Spinal cord (tissue), 9 donors: ENCODE measurements at regions not wholly inside any gene's neighbourhood (a gene's known extent, or its start where the extent isn't known, plus 50 kb on each side); places are given as distances from the start of the nearest gene placed in this dataset.

Experiments
- DNase-seq, 6 donors: peaks; one replicate each; pipeline versions ENCODE4 v3.0.0 to v3.0.0-alpha.2; 2013 to 2015; ENCODE audit warnings: low spot score in 6 of 6, low read depth in 4 of 6
- H3K27ac ChIP-seq: one replicate; pipeline ENCODE4 v1.5.1; 2013; ENCODE audit warnings: low read depth, low read length, control low read depth
- H3K27me3 ChIP-seq: one replicate; pipeline ENCODE4 v1.6.1; 2013; ENCODE audit warnings: low read length; ENCODE audit not compliant: control insufficient read depth, insufficient read depth
- H3K36me3 ChIP-seq: one replicate; pipeline ENCODE4 v1.6.1; 2013; ENCODE audit warnings: low read length; ENCODE audit not compliant: control insufficient read depth, insufficient read depth
- H3K4me1 ChIP-seq: one replicate; pipeline ENCODE4 v1.6.1; 2013; ENCODE audit warnings: low read length; ENCODE audit not compliant: control insufficient read depth, insufficient read depth
- H3K4me3 ChIP-seq: one replicate; pipeline ENCODE4 v1.5.1; 2013; ENCODE audit warnings: low read depth, low read length, control low read depth
- H3K9me3 ChIP-seq: one replicate; pipeline ENCODE4 v1.6.1; 2013; ENCODE audit warnings: low read length; ENCODE audit not compliant: control insufficient read depth, insufficient read depth
- whole genome bisulfite sequencing: methylation state at CpG from one replicate; pipeline ENCODE4 v1.1.5; 2013; ENCODE audit warnings: missing lambda C conversion rate; ENCODE audit not compliant: insufficient coverage; 5-methylcytosine and 5-hydroxymethylcytosine counted together
- donor health status: healthy.

GRCh38 chr7:17488829-17489228 is 190.4 kb downstream of the AHR start:
- Histone ChIP-seq H3K4me3 (no peak overlapping the region), H3K9me3 (no peaks in the 10 kb centered on the region), H3K27me3 (no peaks in the 10 kb centered on the region), H3K27ac (no peak overlapping the region), H3K4me1 (no peaks in the 10 kb centered on the region), H3K36me3 (no peaks in the 10 kb centered on the region)
- 100% methylated on average over 1 of the region's 1 CpG for WGBS
- DNase-seq: no peak

GRCh38 chr7:17489961-17490360 is 191.5 kb downstream of the AHR start:
- Histone ChIP-seq H3K4me1 (no peaks in the 10 kb centered on the region), H3K27ac (no peak overlapping the region), H3K27me3 (no peaks in the 10 kb centered on the region), H3K4me3 (no peak overlapping the region), H3K9me3 (no peaks in the 10 kb centered on the region), H3K36me3 (no peaks in the 10 kb centered on the region)
- DNase-seq: no peak
- 71% methylated on average over 1 of the region's 4 CpGs for WGBS

DNA sequence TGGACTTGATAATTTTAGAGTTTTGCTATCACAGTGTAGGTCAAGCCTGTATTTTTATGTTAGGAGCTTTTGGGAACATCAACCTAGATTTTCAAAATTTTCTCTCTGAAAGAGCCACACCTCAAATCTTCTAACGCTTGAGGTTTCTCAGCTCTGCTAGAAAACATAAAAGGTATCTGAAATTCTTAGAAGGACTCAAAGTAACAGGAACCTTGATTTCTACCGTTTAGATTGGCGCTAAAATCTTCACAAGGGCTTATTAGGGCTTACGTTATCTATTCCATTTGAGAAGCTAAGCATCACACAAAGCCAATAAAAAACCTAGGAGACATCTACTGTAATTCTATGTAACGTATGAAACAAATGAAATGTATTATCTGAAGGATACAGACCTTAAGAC is 192.4 kb downstream of the AHR start:
- no CpG with 5 or more reads among the region's 5 CpGs for WGBS
- no peak for DNase-seq
- Histone ChIP-seq H3K27ac (no peak overlapping the region), H3K4me1 (no peaks in the 10 kb centered on the region), H3K36me3 (no peaks in the 10 kb centered on the region), H3K9me3 (no peaks in the 10 kb centered on the region), H3K4me3 (no peak overlapping the region), H3K27me3 (no peaks in the 10 kb centered on the region)

DNA sequence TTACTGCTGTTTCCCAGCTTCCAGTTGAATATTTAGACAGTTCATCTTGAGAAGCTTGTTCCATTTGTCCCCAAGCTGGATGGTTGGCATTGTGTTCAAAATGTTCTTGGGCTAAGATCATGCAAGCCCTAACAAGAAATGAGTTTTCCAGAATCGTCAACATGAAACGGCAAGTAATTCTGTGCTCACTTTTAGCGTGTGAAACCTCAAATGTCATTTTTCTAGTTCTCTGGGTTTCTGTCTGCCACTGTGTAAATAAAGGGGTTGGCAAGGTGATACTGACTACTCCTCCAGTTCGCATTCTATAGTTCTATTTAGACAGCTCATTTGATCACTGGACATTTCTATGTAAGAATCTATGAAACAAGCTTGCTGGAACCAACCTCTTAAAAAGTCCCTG is 194.0 kb downstream of the AHR start:
- Histone ChIP-seq H3K9me3 (no peaks in the 10 kb centered on the region), H3K4me1 (no peaks in the 10 kb centered on the region), H3K27ac (no peak overlapping the region), H3K4me3 (no peak overlapping the region), H3K36me3 (no peaks in the 10 kb centered on the region), H3K27me3 (no peaks in the 10 kb centered on the region)
- DNase-seq: no peak
- WGBS: 100% methylated on average over 3 of the region's 4 CpGs

- H3K9me3 ChIP-seq: no peaks in the 10 kb centered on the region
- no peaks in the 10 kb centered on the region for H3K36me3 ChIP-seq
- WGBS: no CpG with 5 or more reads among the region's 2 CpGs
- DNase-seq: no peak
- no peak overlapping the region for H3K27ac ChIP-seq
- H3K27me3 ChIP-seq: no peaks in the 10 kb centered on the region
- no peak overlapping the region for H3K4me3 ChIP-seq
- H3K4me1 ChIP-seq: no peaks in the 10 kb centered on the region
Measured at GRCh38 chr7:17493446-17493845, 195.0 kb downstream of the AHR start.

- DNase-seq: no peak
- Histone ChIP-seq H3K27ac (no peak overlapping the region), H3K4me3 (no peak overlapping the region), H3K4me1 (no peaks in the 10 kb centered on the region), H3K9me3 (no peaks in the 10 kb centered on the region), H3K27me3 (no peaks in the 10 kb centered on the region), H3K36me3 (no peaks in the 10 kb centered on the region)
- 80% methylated on average over 1 of the region's 2 CpGs for WGBS
Measured at GRCh38 chr7:17495655-17496394, 197.4 kb downstream of the AHR start.

DNA sequence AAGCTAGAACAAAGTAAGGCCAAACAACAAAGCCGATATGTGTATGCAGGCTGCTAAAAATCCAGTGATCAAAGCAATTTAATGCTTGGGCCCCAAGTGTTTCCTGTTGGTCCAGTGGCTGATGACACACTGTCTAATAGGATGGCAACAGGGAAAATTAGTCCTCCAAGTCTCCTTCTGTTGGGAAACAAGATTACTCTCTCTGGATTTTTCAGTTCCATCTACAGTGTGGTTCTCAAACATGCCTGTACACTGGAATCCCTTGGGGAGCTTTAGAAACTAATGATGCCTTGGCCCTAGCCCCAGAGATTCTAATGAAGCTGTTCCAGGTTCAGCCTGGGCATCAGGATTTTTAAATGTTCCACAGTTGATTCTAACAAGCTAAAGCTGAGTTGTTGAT is 198.7 kb downstream of the AHR start:
- 93% methylated on average over 1 of the region's 1 CpG for WGBS
- Histone ChIP-seq H3K36me3 (no peaks in the 10 kb centered on the region), H3K27ac (no peak overlapping the region), H3K4me1 (no peaks in the 10 kb centered on the region), H3K9me3 (no peaks in the 10 kb centered on the region), H3K27me3 (no peaks in the 10 kb centered on the region), H3K4me3 (no peak overlapping the region)
- DNase-seq: no peak

DNA sequence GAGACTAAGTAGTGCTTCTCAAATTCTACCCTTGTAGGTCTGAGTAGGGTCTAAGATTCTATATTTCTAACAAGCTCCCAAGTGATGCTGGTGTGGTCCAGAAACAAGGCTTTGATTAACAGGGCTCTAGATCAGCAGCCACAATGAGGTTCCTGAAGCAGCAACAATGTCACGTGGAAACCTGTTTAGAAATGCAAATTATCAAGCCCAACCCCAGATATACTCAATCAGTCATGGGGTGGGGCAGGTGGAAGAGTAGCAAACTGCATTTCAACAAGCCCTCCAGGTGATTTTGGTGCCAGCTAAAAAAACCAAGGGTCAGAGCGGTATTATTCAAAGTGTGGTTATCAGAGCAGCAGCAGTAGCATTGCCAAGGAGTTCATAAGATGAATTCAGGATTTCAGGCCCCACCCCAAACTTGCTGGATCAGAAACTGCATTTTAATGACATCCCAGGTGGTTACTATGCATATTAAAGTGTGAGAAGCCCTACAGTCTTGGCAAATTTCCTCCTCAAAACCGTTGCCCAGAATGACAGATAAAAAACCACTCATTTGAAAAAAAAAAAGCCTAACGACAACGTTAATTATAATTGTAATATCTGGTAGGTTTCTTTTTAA is 199.2 kb downstream of the AHR start:
- no peaks in the 10 kb centered on the region for H3K9me3 ChIP-seq
- DNase-seq: peak in 1 of 6 donors; percentile 72
- no peak overlapping the region for H3K4me3 ChIP-seq
- H3K27me3 ChIP-seq: no peaks in the 10 kb centered on the region
- no peaks in the 10 kb centered on the region for H3K36me3 ChIP-seq
- WGBS: 86% methylated on average over 1 of the region's 5 CpGs
- no peak overlapping the region for H3K27ac ChIP-seq
- no peaks in the 10 kb centered on the region for H3K4me1 ChIP-seq

GRCh38 chr7:17498230-17498629 is 199.8 kb downstream of the AHR start:
- Histone ChIP-seq H3K27me3 (no peaks in the 10 kb centered on the region), H3K36me3 (no peaks in the 10 kb centered on the region), H3K4me1 (no peaks in the 10 kb centered on the region), H3K27ac (no peak overlapping the region), H3K9me3 (no peaks in the 10 kb centered on the region), H3K4me3 (no peak overlapping the region)
- WGBS: 63% methylated on average over 3 of the region's 4 CpGs
- no peak for DNase-seq

GRCh38 chr7:17500736-17501135 is 202.3 kb downstream of the AHR start:
- H3K9me3 ChIP-seq: no peaks in the 10 kb centered on the region
- DNase-seq: no peak
- H3K27ac ChIP-seq: no peak overlapping the region
- H3K4me1 ChIP-seq: no peaks in the 10 kb centered on the region
- no peaks in the 10 kb centered on the region for H3K27me3 ChIP-seq
- no peak overlapping the region for H3K4me3 ChIP-seq
- H3K36me3 ChIP-seq: no peaks in the 10 kb centered on the region
